ENCODE measurements at regions not wholly inside any gene's neighbourhood (a gene's known extent, or its start where the extent isn't known, plus 50 kb on each side); places are given as distances from the start of the nearest gene placed in this dataset.

DNA sequence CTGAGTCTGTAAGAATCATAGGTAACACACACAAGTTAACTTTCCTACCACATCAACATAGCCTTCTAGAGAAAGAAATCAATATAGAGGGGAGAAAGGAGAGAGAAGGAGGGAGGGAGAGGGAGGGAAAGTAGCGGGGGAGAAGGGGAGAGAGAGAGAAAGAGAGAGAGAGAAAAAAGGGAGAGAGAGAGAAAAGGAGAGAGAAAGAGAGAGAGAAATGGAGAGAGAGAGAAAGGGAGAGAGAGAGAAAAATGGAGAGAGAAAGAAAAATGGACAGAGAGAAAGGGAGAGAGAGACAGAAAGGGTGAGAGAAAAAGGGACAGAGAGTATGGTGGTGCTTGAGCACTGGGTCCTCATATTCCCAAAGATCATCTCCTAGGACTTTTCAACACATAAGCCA, 591.7 kb downstream of the ZEB2 start:
- TF ChIP-seq CTCF (IDR thresholded peaks at IDR 0.05; ENCODE audit: low read depth, low read length): no peak
- TF ChIP-seq, protein P1, sequence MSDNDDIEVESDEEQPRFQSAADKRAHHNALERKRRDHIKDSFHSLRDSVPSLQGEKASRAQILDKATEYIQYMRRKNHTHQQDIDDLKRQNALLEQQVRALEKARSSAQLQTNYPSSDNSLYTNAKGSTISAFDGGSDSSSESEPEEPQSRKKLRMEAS (IDR thresholded peaks at IDR 0.05; ENCODE audit: low read depth, low read length): no peak
